ENCODE measurements at regions not wholly inside any gene's neighbourhood (a gene's known extent, or its start where the extent isn't known, plus 50 kb on each side); places are given as distances from the start of the nearest gene placed in this dataset.
A peak's percentile ranks its signal among the peaks of the same experiment; 100 is the strongest.

DNA sequence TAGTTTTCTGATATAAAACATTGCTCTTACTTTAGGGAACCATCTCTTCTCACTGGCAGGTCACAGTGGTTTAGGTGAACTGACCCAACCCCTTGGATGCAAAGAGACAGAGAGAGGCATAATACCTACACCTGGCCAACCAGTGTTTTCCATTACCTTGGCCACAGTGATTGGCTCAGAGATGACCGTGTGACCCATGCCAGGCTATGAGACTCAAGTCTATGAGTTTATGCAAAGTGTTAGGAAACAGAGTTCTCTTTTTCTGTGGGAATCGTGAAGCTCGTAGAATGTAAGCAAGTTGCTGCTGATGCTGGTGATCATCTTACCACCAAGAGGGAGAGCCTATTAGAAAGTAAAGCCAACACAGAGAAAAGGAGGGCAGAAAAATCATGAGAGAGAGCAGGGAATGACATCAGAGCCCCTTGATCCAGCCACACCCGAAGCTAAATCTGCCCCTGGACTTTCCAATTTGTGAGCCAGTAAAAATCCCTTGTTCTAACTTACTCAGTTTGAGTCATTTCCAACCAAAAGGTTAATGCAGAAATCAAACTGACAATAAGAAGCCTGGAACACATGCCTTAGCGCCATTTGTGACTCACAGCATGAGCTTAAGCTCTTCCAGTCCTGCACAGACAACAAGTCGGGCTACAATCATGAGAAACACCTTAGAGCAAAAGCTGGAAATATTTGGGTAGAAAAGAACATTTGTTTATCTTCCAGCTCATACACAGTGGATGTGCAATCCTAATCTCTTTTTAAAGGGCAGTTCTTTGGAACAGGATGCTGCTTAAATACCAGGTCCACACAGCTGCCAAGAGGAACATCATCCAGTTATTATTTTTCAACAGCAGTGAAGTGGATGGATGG lies 81.3 kb upstream of the KAZN start:
- Mint-ChIP-seq H3K4me3 (no peak overlapping the region), H3K4me1 (peaks cover 3% of the 10 kb centered on the region), H3K9me3 (no peaks in the 10 kb centered on the region), H3K27ac (no peak overlapping the region), H3K36me3 (no peaks in the 10 kb centered on the region), H3K27me3 (no peaks in the 10 kb centered on the region)
- DNase-seq: no peak

DNA sequence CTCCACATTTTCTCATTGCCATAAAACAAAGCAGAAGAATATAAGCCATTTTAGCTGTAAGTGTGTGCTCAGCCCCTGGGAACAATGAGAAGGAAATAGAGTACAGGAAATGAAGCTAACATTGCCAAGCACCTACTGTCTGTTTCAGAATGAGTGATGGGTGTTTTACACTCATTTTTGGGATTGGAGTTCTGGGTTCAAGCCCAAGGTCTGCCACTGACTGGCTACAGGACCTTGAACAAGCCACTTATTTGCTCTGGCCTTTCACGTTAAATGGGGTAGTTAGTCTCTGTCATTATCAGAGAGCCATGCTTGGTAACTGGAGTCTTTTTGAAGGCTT lies 80.7 kb upstream of the KAZN start:
- Mint-ChIP-seq H3K27me3 (no peaks in the 10 kb centered on the region), H3K9me3 (no peaks in the 10 kb centered on the region), H3K27ac (no peak overlapping the region), H3K4me3 (no peak overlapping the region), H3K36me3 (no peaks in the 10 kb centered on the region), H3K4me1 (peaks cover 3% of the 10 kb centered on the region)
- DNase-seq: no peak

DNA sequence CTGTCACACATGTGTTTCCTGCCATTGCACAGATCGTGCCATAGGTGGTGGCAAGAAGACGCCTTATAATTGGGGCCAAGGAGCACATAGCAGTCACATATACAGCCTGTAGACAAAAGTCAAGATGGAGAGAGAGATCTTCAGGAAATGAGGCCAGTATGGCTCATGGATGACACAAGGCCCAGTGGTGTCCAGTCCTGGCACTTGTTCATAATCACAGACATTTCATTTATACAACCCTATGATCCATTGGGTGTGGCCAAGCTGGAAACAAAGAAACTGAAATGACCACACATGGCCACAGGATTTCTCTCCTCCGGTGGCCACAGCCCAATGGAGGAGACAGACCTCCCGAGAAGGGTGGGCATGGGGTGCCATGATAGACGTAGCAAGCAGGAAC lies 78.5 kb upstream of the KAZN start:
- peaks cover 3% of the 10 kb centered on the region for H3K4me1 Mint-ChIP-seq
- H3K36me3 Mint-ChIP-seq: no peaks in the 10 kb centered on the region
- H3K4me3 Mint-ChIP-seq: no peak overlapping the region
- peak overlapping the region; percentile 64 for H3K27ac Mint-ChIP-seq
- H3K27me3 Mint-ChIP-seq: peaks cover 6% of the 10 kb centered on the region
- H3K9me3 Mint-ChIP-seq: no peaks in the 10 kb centered on the region
- DNase-seq: no peak

DNA sequence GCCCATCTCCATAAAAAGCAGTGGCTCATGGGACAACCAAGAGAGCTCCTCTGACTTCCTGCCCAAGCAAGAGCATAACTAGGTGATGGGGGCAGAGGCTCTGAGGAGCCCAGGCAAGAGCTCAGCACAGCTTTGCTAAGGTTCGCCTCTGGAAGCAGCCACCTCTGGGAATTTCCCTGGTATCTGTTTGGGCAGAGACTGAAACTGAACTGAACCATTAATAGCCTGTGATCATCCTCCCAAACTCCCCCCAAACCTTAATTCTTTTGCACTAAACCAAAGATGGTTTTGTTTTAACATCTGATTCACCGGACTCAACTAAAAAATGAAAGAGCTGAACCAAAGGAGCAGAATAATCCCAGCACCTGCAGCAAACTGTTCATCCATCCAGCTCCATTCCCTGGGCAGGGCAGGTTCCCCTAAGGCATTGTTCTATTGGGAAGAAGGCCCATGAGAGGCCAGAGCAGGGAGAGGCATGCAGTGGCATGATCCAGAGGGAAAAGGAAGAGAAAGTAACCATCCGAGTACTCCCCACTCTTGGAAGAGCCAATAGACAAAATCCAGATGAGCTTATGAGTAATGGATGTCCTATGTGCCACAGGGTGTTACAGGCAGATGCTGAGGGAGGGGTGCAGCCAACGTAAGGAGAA lies 77.8 kb upstream of the KAZN start:
- no peak for DNase-seq
- H3K9me3 Mint-ChIP-seq: no peaks in the 10 kb centered on the region
- H3K27me3 Mint-ChIP-seq: peaks cover 6% of the 10 kb centered on the region
- H3K36me3 Mint-ChIP-seq: no peaks in the 10 kb centered on the region
- H3K27ac Mint-ChIP-seq: no peak overlapping the region
- H3K4me3 Mint-ChIP-seq: no peak overlapping the region
- H3K4me1 Mint-ChIP-seq: peaks cover 3% of the 10 kb centered on the region

GRCh38 chr1:14521622-14522021 lies 76.9 kb upstream of the KAZN start:
- H3K9me3 Mint-ChIP-seq: no peaks in the 10 kb centered on the region
- DNase-seq: no peak
- H3K4me1 Mint-ChIP-seq: peaks cover 3% of the 10 kb centered on the region
- no peak overlapping the region for H3K27ac Mint-ChIP-seq
- no peaks in the 10 kb centered on the region for H3K36me3 Mint-ChIP-seq
- no peak overlapping the region for H3K4me3 Mint-ChIP-seq
- peaks cover 9% of the 10 kb centered on the region for H3K27me3 Mint-ChIP-seq

GRCh38 chr1:14522077-14522925 lies 76.2 kb upstream of the KAZN start:
- no peak overlapping the region for H3K27ac Mint-ChIP-seq
- H3K4me1 Mint-ChIP-seq: peaks cover 3% of the 10 kb centered on the region
- no peak for DNase-seq
- no peak overlapping the region for H3K4me3 Mint-ChIP-seq
- H3K9me3 Mint-ChIP-seq: no peaks in the 10 kb centered on the region
- H3K27me3 Mint-ChIP-seq: peaks cover 9% of the 10 kb centered on the region
- no peaks in the 10 kb centered on the region for H3K36me3 Mint-ChIP-seq

DNA sequence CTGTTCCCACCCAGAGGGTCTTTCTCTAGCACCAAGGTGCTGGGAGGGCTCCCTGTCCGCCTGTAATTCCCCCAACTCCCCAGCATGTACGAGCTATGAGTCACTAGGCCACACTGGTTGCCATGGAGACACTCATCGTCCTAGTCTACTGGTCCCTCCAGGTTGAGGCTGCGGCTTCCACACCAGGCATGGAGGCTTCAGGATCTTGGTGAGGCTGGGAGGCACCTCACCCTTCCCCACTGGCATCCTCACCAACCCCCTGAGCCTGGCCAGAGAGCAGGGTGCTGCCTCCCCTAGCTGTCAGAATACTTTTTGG lies 75.6 kb upstream of the KAZN start:
- Mint-ChIP-seq H3K36me3 (no peaks in the 10 kb centered on the region), H3K4me1 (peaks cover 3% of the 10 kb centered on the region), H3K27me3 (peaks cover 9% of the 10 kb centered on the region), H3K27ac (no peak overlapping the region), H3K4me3 (no peak overlapping the region), H3K9me3 (no peaks in the 10 kb centered on the region)
- no peak for DNase-seq

DNA sequence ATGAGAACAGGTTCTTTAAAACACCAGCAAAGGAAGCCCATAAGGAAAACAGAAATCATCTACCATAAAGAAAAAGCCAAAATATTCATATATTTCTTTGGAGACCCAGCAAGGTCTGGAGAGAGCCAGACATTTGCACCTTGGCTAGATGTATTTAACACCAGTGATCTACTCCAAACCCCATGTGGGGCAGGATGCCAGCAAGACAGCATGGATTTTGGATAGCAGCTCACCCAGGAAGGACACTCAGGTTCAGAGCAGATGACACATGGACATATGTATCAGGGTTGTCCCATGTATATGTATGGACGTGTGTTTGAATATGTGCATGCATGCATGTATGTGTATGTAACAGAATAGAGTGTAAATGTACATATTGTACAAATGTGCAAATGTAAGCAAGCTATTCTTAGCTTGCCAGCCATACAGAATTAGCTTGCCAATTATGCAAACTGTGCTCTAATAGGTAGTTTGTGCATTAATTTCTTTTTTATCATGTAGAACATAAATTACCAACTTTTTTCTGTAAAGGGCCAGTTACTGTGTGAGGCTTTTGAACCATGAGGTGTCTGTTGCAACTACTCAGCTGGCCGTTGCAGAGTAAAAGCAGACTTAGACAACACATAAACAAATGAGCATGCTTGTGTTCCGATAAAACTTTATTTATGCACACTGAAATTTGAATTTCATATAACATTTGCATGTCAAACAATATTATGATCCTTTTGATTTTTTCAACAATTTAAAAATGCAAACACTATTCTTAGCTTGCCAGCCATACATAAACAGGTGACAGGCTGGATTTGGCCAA lies 73.5 kb upstream of the KAZN start:
- Mint-ChIP-seq H3K36me3 (no peaks in the 10 kb centered on the region), H3K27me3 (peaks cover 9% of the 10 kb centered on the region), H3K4me1 (peaks cover 2% of the 10 kb centered on the region), H3K4me3 (no peak overlapping the region), H3K9me3 (no peaks in the 10 kb centered on the region), H3K27ac (no peak overlapping the region)
- DNase-seq: no peak

- Mint-ChIP-seq H3K4me1 (no peaks in the 10 kb centered on the region), H3K36me3 (no peaks in the 10 kb centered on the region), H3K4me3 (no peak overlapping the region), H3K27me3 (peaks cover 4% of the 10 kb centered on the region), H3K27ac (no peak overlapping the region), H3K9me3 (no peaks in the 10 kb centered on the region)
- no peak for DNase-seq
Measured at GRCh38 chr1:14529475-14529874, 69.0 kb upstream of the KAZN start.

- peaks cover 9% of the 10 kb centered on the region for H3K27me3 Mint-ChIP-seq
- no peaks in the 10 kb centered on the region for H3K4me1 Mint-ChIP-seq
- no peak overlapping the region for H3K27ac Mint-ChIP-seq
- no peaks in the 10 kb centered on the region for H3K9me3 Mint-ChIP-seq
- no peak overlapping the region for H3K4me3 Mint-ChIP-seq
- no peaks in the 10 kb centered on the region for H3K36me3 Mint-ChIP-seq
- DNase-seq: no peak
Measured at GRCh38 chr1:14531519-14531918, 67.0 kb upstream of the KAZN start.

DNA sequence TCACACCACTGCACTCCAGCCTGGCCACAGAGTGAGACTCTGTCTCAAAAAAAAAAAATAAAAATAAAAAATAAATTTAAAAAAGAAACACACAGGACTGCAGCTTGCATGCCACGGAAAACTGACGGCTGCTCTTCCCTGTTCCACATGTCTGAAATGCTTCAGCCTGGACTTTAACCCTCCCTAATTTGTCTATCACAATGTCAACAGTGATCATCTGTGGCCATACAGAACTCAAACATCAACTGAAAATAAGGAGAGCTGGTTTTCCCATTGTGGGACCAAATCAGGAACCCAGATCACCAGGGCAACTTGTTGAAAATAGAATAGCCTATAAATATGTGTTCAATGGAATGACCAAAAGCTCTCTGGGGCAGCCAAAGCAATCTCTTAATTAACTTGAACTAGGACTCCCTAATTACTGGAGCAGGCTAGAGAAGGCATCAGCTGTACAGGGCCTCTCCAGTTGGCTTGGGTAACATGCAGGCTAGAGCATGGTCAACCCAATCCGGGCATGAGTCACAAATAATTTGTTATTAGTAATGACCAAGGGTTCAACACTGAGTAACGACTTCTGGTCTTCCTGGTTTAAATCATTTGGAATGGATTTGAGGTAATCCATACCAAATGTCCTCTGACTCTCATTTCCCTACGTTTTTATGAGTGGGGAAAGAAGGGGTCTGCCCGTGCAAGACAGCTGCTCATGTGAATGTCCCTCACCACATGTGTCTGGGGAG lies 62.7 kb upstream of the KAZN start:
- no peak for DNase-seq
- Mint-ChIP-seq H3K9me3 (no peaks in the 10 kb centered on the region), H3K27me3 (peaks cover 11% of the 10 kb centered on the region), H3K27ac (no peak overlapping the region), H3K4me1 (no peaks in the 10 kb centered on the region), H3K4me3 (no peak overlapping the region), H3K36me3 (no peaks in the 10 kb centered on the region)

DNA sequence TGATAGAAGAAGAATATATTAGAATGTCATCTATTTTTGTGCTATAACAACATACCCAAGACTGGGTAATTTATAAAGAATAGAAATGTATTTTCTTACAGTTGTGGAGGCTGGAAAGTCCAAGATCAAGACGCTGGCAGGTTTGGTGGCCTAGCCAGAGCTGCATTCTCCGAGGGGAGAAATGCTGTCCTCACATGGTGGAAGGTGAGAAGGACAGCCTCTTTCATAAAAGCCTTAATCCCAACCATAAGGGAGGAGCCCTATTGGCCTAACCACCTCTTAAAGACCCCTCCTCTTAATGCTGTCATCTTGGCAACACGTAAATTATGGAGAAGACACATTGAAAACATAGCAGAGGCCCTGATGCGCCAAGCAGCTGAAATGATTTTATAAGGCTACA lies 60.1 kb upstream of the KAZN start:
- no peak for DNase-seq
- Mint-ChIP-seq H3K9me3 (no peaks in the 10 kb centered on the region), H3K4me3 (no peak overlapping the region), H3K36me3 (no peaks in the 10 kb centered on the region), H3K4me1 (no peaks in the 10 kb centered on the region), H3K27ac (no peak overlapping the region), H3K27me3 (peaks cover 17% of the 10 kb centered on the region)

- H3K4me1 Mint-ChIP-seq: no peaks in the 10 kb centered on the region
- no peak for DNase-seq
- H3K4me3 Mint-ChIP-seq: no peak overlapping the region
- H3K36me3 Mint-ChIP-seq: no peaks in the 10 kb centered on the region
- no peak overlapping the region for H3K27ac Mint-ChIP-seq
- no peaks in the 10 kb centered on the region for H3K9me3 Mint-ChIP-seq
- peaks cover 17% of the 10 kb centered on the region for H3K27me3 Mint-ChIP-seq
Measured at GRCh38 chr1:14539309-14539708, 59.2 kb upstream of the KAZN start.

- DNase-seq: no peak
- no peak overlapping the region for H3K4me3 Mint-ChIP-seq
- no peaks in the 10 kb centered on the region for H3K9me3 Mint-ChIP-seq
- no peak overlapping the region for H3K27ac Mint-ChIP-seq
- no peaks in the 10 kb centered on the region for H3K4me1 Mint-ChIP-seq
- no peaks in the 10 kb centered on the region for H3K36me3 Mint-ChIP-seq
- H3K27me3 Mint-ChIP-seq: peaks cover 21% of the 10 kb centered on the region
Measured at GRCh38 chr1:14539953-14540563, 58.4 kb upstream of the KAZN start.

Measured in activated naive CD8-positive, alpha-beta T cell treated with anti-CD3 and anti-CD28 coated beads for 36 hours (primary cell).